ENCODE measurements at regions not wholly inside any gene's neighbourhood (a gene's known extent, or its start where the extent isn't known, plus 50 kb on each side); places are given as distances from the start of the nearest gene placed in this dataset.

DNA sequence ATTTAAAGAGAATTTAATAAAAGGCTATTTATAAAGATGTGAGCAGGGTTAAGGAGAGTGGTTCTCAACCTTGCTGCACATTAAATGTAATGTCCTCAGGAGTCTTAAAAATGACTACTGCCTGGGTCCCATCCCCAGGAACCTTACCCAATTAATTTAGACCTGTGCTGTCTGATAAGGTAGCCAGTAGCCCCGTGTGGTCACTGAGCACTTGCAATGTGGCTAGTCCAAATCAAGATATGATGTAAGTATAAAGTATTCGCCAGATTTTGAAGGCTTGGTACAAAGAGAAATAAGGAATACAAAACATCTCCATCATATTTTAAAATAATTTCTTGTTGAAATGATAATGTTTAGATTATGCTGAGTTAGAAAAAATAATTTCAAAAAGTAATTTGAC, 343.3 kb upstream of the PPP2R3A start:
- TF ChIP-seq CREB1 (IDR thresholded peaks at IDR 0.05; ENCODE audit: low read depth) (no peak), TCF12 (IDR thresholded peaks at IDR 0.05; ENCODE audit: low read depth) (no peak), EGR1 (IDR thresholded peaks at IDR 0.05) (no peak), TEAD4 (IDR thresholded peaks at IDR 0.05) (no peak), RAD21 (IDR thresholded peaks at IDR 0.05; ENCODE audit: low read depth) (no peak), NFIC (IDR thresholded peaks at IDR 0.05) (no peak), YY1 (IDR thresholded peaks at IDR 0.05; ENCODE audit: low read depth) (no peak), ZBTB7A (IDR thresholded peaks at IDR 0.05; ENCODE audit: low read depth) (no peak), TAF1 (IDR thresholded peaks at IDR 0.05; ENCODE audit: low read depth) (no peak), EP300 (IDR thresholded peaks at IDR 0.05; ENCODE audit: borderline replicate concordance) (no peak), CEBPB (IDR thresholded peaks at IDR 0.05) (no peak), FOXM1 (IDR thresholded peaks at IDR 0.05; ENCODE audit: borderline replicate concordance, low read depth) (no peak)
- TF ChIP-seq, protein P1, sequence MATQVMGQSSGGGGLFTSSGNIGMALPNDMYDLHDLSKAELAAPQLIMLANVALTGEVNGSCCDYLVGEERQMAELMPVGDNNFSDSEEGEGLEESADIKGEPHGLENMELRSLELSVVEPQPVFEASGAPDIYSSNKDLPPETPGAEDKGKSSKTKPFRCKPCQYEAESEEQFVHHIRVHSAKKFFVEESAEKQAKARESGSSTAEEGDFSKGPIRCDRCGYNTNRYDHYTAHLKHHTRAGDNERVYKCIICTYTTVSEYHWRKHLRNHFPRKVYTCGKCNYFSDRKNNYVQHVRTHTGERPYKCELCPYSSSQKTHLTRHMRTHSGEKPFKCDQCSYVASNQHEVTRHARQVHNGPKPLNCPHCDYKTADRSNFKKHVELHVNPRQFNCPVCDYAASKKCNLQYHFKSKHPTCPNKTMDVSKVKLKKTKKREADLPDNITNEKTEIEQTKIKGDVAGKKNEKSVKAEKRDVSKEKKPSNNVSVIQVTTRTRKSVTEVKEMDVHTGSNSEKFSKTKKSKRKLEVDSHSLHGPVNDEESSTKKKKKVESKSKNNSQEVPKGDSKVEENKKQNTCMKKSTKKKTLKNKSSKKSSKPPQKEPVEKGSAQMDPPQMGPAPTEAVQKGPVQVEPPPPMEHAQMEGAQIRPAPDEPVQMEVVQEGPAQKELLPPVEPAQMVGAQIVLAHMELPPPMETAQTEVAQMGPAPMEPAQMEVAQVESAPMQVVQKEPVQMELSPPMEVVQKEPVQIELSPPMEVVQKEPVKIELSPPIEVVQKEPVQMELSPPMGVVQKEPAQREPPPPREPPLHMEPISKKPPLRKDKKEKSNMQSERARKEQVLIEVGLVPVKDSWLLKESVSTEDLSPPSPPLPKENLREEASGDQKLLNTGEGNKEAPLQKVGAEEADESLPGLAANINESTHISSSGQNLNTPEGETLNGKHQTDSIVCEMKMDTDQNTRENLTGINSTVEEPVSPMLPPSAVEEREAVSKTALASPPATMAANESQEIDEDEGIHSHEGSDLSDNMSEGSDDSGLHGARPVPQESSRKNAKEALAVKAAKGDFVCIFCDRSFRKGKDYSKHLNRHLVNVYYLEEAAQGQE (IDR thresholded peaks at IDR 0.05; ENCODE audit: low read depth) = no peak
- TF ChIP-seq, protein P2, sequence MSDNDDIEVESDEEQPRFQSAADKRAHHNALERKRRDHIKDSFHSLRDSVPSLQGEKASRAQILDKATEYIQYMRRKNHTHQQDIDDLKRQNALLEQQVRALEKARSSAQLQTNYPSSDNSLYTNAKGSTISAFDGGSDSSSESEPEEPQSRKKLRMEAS (IDR thresholded peaks at IDR 0.05) = no peak
- TF ChIP-seq, protein P3, sequence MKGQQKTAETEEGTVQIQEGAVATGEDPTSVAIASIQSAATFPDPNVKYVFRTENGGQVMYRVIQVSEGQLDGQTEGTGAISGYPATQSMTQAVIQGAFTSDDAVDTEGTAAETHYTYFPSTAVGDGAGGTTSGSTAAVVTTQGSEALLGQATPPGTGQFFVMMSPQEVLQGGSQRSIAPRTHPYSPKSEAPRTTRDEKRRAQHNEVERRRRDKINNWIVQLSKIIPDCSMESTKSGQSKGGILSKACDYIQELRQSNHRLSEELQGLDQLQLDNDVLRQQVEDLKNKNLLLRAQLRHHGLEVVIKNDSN (IDR thresholded peaks at IDR 0.05) = no peak

DNA sequence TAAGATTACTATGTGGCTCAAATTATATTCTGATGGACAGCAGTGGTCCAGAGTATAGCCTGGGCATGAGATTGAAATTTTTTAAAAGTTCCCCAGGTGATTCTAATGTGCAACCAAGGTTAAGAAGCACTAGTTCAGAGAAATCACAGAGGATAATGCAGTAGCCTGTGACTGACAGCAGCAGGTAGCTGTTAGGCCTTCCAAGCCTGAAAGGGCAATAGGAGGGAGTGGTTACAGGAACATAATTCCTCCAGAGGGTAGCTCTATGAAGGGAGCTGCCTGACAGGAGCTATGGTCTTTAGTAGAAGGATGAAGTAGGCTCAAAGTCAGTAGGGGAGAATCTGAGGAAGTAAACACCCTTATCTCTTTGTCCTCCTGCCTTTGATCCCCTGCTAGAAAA, 342.9 kb upstream of the PPP2R3A start:
- TF ChIP-seq, protein P1 (IDR thresholded peaks at IDR 0.05; ENCODE audit: low read depth) = no peak
- TF ChIP-seq TEAD4 (IDR thresholded peaks at IDR 0.05) (no peak), EP300 (IDR thresholded peaks at IDR 0.05; ENCODE audit: borderline replicate concordance) (no peak), NFIC (IDR thresholded peaks at IDR 0.05) (no peak), RAD21 (IDR thresholded peaks at IDR 0.05; ENCODE audit: low read depth) (no peak), TCF12 (IDR thresholded peaks at IDR 0.05; ENCODE audit: low read depth) (no peak)

DNA sequence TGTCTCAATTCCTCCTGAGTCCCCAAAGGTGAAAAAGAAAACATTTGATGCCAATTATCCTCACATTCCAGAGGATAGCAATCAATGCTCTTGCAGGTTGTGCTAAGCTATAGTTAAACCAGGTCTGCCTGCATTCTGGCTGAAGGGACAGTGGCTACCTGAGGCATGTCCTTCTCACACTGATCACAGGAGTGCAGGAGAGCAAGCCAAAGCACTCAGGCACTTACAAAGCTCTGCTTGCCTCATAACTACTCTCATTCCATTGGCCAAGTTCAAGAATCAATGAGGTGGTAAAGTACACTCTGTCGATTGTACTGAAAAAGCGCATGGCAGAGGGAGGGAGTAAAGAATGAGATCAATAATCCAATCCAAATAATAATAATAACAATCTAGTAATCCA, 342.0 kb upstream of the PPP2R3A start:
- TF ChIP-seq TEAD4 (IDR thresholded peaks at IDR 0.05) = no peak
- TF ChIP-seq NFIC (IDR thresholded peaks at IDR 0.05) = no peak
- TF ChIP-seq, protein P3 (IDR thresholded peaks at IDR 0.05) = no peak
- no peak for TF ChIP-seq TCF12 (IDR thresholded peaks at IDR 0.05; ENCODE audit: low read depth)
- TF ChIP-seq ZBTB7A (IDR thresholded peaks at IDR 0.05; ENCODE audit: low read depth) = no peak
- no peak for TF ChIP-seq EP300 (IDR thresholded peaks at IDR 0.05; ENCODE audit: borderline replicate concordance)
- TF ChIP-seq, protein P1 (IDR thresholded peaks at IDR 0.05; ENCODE audit: low read depth) = no peak
- TF ChIP-seq TAF1 (IDR thresholded peaks at IDR 0.05; ENCODE audit: low read depth) = no peak
- TF ChIP-seq RAD21 (IDR thresholded peaks at IDR 0.05; ENCODE audit: low read depth) = no peak
- no peak for TF ChIP-seq YY1 (IDR thresholded peaks at IDR 0.05; ENCODE audit: low read depth)
- TF ChIP-seq, protein P2 (IDR thresholded peaks at IDR 0.05) = no peak
- no peak for TF ChIP-seq CEBPB (IDR thresholded peaks at IDR 0.05)
- no peak for TF ChIP-seq CREB1 (IDR thresholded peaks at IDR 0.05; ENCODE audit: low read depth)
- no peak for TF ChIP-seq FOXM1 (IDR thresholded peaks at IDR 0.05; ENCODE audit: borderline replicate concordance, low read depth)
- TF ChIP-seq EGR1 (IDR thresholded peaks at IDR 0.05) = no peak

DNA sequence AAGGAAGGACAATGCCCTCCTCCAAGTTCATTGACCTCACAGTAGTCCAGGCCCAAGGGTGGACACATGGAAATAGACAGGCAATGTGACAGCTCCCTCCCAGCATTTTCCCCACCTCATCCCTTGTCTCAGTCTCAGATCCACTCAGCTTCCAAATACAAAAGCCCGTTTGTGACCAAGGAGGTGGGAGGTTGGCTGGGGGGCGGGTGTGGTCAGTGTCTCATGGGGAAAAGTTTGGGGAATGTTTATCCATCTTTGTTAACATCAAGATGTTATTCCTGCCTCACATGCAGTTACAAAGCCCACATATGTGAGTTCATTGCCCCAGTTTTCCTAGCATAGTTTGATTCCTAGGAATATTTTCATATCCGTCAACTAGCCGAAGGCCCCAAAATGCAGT, 338.5 kb upstream of the PPP2R3A start:
- no peak for TF ChIP-seq TEAD4 (IDR thresholded peaks at IDR 0.05)
- TF ChIP-seq FOXM1 (IDR thresholded peaks at IDR 0.05; ENCODE audit: borderline replicate concordance, low read depth) = no peak
- TF ChIP-seq, protein P1 (IDR thresholded peaks at IDR 0.05; ENCODE audit: low read depth) = no peak
- no peak for TF ChIP-seq CEBPB (IDR thresholded peaks at IDR 0.05)
- TF ChIP-seq RAD21 (IDR thresholded peaks at IDR 0.05; ENCODE audit: low read depth) = no peak
- no peak for TF ChIP-seq TCF12 (IDR thresholded peaks at IDR 0.05; ENCODE audit: low read depth)
- TF ChIP-seq EP300 (IDR thresholded peaks at IDR 0.05; ENCODE audit: borderline replicate concordance) = no peak
- TF ChIP-seq, protein P2 (IDR thresholded peaks at IDR 0.05) = no peak
- no peak for TF ChIP-seq TAF1 (IDR thresholded peaks at IDR 0.05; ENCODE audit: low read depth)
- TF ChIP-seq CREB1 (IDR thresholded peaks at IDR 0.05; ENCODE audit: low read depth) = no peak

Data from Ishikawa (cell line).